GM12874 (cell line): ENCODE measurements at regions not wholly inside any gene's neighbourhood (a gene's known extent, or its start where the extent isn't known, plus 50 kb on each side); places are given as distances from the start of the nearest gene placed in this dataset.

Experiments
- CTCF ChIP-seq: IDR thresholded peaks from 2 replicates; pipeline ENCODE4 v1.5.1; 2011; ENCODE audit warnings: low read depth, mild to moderate bottlenecking, control low read depth, low read length, moderate library complexity; ENCODE audit not compliant: insufficient read depth

- no peak for TF ChIP-seq CTCF
Measured at GRCh38 chr12:63457857-63458256, 210.4 kb downstream of the DPY19L2 start.

- TF ChIP-seq CTCF: no peak
Measured at GRCh38 chr12:63457428-63457827, 210.9 kb downstream of the DPY19L2 start.

- TF ChIP-seq CTCF: no peak
Measured at GRCh38 chr12:63450816-63451215, 217.5 kb downstream of the DPY19L2 start.

GRCh38 chr12:63450334-63450733 is 218.0 kb downstream of the DPY19L2 start:
- TF ChIP-seq CTCF: no peak

- TF ChIP-seq CTCF: no peak
Measured at GRCh38 chr12:63445224-63445880, 222.9 kb downstream of the DPY19L2 start.

- TF ChIP-seq CTCF: no peak
Measured at GRCh38 chr12:63440048-63440447, 228.2 kb downstream of the DPY19L2 start.

- TF ChIP-seq CTCF: no peak
Measured at GRCh38 chr12:63424671-63425070, 243.6 kb downstream of the DPY19L2 start.
